ENCODE measurements at regions not wholly inside any gene's neighbourhood (a gene's known extent, or its start where the extent isn't known, plus 50 kb on each side); places are given as distances from the start of the nearest gene placed in this dataset.

DNA sequence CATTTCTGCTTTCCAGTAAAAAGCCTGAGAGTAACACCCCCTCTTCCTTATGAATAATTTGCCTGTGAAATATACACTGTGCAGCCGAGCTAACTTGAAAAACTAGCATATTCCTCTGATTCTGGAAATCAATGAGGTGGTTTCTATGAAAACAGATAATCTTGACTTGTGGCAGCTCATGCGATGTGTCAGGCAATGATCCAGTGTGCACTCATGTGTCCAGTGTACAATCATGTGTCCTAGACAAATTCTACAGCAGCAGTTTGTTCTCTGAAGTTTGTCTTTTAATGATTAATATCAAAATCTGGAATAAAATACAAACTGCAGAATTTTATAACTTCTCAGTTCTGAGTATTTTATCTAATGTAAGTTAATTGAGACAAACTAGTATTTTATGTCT, 2213.9 kb upstream of the PCDH20 start:
- TF ChIP-seq REST (IDR thresholded peaks at IDR 0.05; ENCODE audit: low read depth) (no peak), YY1 (IDR thresholded peaks at IDR 0.05; ENCODE audit: low read depth) (no peak), EP300 (IDR thresholded peaks at IDR 0.05; ENCODE audit: borderline replicate concordance) (no peak), TAF1 (IDR thresholded peaks at IDR 0.05; ENCODE audit: low read depth) (no peak), NFIC (IDR thresholded peaks at IDR 0.05) (no peak)
